ENCODE measurements at regions not wholly inside any gene's neighbourhood (a gene's known extent, or its start where the extent isn't known, plus 50 kb on each side); places are given as distances from the start of the nearest gene placed in this dataset.
"Not testable (repeated sequence)": the region's sequence is repeated elsewhere in the genome, so short reads cannot be mapped to it uniquely, and the experiment has no call there.

DNA sequence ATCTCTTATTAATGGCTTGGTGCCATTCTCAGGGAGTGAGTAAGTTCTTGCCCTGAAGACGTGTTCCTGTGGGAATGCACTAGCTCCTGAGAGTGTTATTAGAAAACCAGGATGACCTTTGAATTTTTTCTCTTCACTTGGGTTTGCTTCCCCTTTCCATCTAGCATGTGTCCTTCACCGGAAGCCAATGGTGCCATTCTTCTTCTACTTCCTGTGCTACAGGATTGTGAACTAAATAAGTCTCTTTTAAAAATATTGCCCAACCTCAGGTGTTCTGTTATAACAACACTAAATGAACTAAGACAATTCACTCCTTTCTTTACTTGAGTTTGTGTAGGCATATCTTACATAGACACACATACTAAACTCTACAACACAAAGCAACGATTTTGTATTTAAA, 447.0 kb downstream of the SOX11 start:
- no peak for DNase-seq (ENCODE audit: low spot score)

DNA sequence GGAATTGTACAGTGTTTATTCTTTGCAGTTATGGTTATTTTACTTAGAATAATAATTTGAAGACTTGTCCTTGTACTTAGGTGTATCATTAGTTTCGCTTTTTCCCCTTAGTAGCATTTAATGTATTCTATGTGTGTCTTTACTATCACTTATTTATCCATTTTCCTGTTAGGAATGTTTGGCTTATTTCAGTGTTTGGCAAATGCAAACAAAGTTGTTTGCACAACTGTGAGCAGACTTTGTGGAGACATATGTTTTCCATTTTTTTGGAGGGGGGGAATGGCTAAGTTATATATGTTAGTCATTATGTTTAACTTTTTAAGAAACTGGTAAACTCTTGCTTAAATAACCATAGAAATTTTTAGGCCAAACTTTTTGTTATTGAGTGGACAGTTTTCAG, 447.7 kb downstream of the SOX11 start:
- DNase-seq (ENCODE audit: low spot score), result no peak

DNA sequence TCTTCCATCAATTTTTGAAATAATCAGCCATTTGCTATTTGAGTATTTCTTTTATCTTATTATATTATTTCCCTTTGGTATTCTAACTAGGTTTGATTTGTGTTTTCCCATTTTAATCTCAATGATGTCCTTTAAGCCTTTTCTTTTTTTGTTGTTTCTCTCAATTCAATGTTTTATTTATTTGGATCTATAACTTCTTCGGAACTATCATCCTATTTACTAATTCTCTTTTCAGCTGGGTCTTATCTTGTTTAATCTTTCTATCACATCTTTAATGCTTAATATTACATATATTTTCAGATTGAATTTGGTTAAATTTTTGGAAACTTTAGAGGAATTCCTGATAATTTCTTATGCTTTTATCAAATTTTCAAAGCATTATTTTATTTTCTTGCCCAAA, 448.3 kb downstream of the SOX11 start:
- DNase-seq (ENCODE audit: low spot score), result no peak

DNA sequence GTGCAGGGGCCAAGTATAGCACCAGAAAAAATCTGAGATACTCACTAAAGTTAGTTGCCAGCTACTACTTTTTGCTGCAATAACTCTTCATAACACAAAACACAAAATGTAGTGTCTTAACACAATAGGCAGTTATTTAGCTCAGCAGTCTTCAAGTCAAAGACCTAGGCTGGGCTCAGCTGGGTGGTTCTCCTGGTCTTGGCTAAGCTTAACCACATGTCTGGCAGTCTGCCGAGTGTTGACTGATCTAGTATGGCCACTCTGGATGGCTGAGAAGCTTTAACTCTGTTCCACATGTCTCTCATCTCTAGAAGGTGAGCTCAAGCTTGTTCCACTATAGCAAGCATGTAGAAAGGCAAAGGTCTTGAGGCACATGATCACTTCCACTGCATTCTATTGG, 451.6 kb downstream of the SOX11 start:
- no peak for DNase-seq (ENCODE audit: low spot score)

DNA sequence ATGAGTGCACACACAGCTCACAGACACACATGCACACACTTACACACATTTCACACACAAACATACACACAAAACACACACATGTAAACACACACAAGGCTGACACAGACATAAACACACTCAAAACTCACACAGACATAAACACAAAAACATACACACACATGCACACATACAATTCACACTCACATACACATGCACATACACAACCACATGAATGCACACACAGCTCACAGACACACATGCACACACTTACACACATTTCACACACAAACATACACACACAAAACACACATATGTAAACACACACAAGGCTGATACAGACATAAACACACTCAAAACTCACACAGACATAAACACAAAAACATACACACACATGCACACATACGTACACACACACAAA, 455.0 kb downstream of the SOX11 start:
- DNase-seq (ENCODE audit: low spot score), result not testable (repeated sequence)

DNA sequence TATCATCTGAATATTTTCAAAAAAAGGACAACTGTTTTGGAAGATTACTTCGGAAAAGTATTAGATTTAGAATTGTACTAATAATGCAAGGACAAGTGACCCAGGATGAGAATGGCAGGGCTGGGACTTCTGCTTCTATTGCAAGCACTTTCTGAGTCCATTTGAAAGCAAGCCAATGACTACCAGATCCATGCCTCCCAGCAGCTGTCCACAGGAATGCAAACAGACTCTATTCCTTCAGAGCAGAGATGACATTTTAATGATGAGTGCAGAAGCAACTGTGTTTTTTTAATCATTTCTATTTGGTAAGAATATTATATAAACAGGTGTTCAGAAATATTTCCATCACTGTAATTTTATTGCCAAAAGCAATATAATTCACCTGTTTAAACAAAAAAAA, 456.7 kb downstream of the SOX11 start:
- DNase-seq (ENCODE audit: low spot score), result no peak

DNA sequence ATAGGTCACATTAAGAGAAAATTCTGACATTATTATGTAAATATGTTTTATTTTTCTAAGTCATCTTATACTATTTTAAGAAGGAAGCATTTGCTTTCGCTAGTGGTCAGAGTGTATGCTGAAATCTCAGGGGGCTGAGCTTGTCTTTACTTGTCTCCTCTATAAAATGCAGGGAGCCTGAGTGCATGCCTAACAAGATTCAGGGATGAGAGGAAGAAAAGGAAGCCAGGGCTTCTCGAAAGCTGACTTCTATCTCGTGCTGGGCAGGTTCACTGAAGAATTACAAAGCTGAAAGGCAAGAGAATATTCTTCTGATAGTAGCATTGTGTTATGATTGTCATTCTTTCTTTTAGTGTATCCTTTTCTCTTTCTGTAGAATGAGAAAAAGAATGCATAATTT, 467.4 kb downstream of the SOX11 start:
- no peak for DNase-seq (ENCODE audit: low spot score)

DNA sequence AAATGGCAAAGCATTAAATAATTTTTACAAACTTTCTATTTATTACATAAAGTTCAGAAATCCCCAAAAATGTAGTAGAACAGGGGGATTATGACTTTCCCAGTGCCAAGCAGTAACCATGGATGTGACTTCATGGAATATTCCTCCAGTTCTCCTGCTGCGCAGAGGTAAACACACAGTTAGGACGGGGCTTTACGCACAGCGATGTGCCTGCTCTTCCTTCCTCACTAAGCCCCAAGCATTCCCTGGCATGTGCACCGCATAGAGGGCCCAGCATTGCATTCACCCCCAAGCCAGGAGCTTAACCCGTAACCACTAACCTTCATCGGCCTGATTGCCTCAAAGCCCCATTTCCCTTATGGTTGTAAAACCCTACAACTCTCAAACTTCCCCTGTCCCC, 471.7 kb downstream of the SOX11 start:
- DNase-seq (ENCODE audit: low spot score), result no peak

DNA sequence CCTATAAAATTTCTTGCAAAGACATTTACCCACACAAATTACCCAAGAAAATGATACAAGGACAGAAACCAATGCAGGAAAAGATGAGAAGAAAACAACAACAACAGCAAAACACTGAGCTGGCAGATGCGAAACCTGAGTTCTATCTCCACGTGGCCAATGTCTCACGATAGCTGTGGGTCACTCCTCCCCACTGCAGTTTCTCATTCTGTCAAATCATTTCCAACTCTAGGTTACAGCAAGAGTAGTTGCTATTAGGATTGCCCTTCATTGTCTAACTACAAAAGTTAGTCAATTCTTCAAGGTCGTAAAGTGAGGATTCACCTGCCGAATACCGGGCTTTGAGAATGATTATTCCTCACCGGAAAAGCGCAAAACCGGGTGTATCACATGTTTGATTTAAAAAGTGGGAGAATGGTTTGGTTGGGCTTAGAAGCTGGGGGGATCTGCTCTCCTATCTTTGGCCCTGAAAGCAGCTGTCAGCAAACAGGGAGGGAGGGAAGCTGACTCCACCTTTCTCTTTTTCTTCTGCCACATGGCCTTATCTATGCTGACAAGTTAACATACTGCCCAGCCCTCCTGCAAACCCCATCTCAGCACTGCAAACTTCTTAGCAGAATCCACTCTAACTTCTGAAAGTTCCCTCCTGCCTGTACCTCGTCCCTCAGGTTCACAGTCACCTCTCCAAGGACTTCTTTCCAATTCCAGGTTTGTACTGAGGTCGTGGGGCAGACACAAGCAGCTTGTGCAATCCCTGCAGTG, 473.0 kb downstream of the SOX11 start:
- peak; percentile 19 for DNase-seq (ENCODE audit: low spot score)

DNA sequence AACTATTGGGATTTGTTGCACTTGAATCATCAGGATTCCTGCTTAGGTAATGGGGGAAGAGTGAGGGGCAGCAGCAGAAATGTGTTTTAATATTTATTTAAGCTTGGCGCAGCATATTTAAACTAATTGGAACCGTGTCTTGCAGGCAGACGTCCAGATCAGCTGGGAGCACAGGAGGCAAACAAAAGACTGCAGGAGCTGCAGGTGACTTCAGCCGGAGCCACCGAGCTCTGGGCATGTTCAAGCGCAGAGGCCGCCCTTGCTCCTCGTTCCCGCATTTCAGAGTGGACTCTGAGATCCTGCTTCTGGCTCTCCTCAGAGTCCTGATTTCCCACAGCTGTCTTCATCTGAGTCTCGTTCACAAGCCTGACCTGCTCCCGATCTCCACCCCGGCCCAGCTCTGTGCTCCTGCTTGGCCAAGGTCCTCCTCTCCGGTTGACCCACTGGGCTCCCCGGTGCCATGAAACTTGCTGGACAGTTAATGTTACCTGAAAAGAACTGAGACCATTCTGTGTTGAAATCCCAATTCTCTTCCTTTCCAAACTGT, 475.5 kb downstream of the SOX11 start:
- DNase-seq (ENCODE audit: low spot score), result no peak

DNA sequence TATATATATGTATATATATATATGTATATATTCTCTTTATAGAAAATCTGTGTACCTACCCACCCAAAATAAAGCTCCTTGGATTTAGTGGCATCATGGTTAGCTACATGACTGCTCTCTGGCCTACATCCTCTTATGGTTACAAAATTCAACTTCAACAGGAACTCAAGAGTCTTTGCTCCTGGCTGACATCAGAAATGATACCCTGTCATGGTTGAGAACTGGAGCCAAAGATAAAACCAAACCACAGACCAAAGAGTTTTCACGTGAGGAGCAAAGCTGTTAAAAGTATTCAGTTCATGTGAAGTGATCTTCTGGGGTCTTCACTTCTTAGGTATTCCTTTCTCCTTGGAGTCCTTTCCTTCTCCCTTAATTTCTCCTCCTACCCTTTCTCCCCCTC, 476.3 kb downstream of the SOX11 start:
- DNase-seq (ENCODE audit: low spot score), result no peak

DNA sequence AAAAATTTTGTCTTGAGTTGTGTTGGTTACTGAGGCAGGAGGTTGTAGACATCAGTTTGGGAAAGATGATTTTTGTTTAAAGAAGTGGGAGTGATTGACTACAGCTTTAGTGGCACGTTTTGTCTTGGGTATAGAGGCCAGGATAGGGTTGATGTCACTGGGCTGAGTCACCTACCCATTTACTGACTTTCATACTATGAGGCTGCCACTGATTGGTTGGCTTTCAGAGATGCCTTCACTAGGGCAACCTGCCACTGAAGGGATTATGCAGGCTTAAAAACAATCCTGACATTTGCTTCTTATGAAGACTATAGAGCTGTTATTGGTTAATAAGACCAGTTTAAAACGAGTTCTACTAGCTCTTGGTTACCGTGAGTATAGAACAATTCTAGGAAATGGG, 479.1 kb downstream of the SOX11 start:
- DNase-seq (ENCODE audit: low spot score), result no peak

DNA sequence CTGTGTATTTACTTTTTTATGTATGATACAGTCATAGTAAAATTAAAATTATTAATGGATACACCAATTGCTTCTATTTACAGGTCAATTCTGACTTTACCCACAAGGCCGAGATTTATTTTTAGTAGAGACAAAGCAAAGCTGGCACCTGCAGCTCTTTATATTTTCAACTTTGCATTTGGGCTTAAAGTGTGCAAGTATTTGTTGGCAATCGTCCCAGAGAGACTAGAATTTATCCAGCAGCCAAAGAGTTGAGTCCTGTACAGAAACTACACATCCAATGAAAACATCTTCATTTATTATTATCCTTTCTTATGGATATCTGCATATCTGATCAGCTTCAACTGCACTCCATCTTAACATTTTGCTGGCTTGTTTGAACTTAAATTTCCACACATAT, 485.6 kb downstream of the SOX11 start:
- no peak for DNase-seq (ENCODE audit: low spot score)

DNA sequence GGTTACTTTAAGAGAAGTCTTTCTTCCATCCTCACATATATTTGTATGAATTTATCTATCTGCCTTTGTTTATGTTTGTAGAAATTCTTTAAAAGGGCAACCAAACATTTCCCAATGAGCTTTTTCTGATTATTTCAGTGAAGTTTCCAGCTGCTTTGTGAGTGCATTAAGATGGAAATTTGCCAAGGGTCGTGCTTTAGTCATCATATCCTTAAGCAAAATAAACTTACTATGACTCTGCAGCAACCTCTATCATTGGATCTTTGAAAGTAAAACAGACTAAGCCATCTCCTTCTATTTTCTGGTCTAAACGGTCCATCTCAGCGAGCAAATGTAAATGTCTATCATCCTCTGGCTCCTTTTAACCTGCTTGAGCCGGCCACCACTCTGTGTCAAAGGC, 489.3 kb downstream of the SOX11 start:
- DNase-seq (ENCODE audit: low spot score), result peak; percentile 12

DNA sequence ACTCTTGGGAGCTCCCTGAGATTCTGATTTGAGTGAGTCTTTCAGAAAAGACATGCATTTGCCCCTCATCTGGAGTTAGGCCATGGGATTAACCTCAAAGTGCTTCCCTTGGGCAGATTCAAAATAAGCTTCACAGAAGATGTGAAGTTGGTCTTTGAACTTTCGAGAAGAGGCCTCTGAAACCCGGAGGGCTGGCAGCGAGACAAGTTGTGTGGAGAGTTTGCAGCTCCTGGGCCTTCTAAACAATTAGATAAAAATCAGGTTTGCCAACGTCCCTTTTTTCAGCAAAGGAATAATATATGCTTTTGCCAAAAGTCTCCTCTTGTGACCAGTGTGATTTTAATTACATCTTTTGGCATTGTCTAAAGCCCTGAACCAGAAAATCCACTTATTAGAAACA, 489.7 kb downstream of the SOX11 start:
- no peak for DNase-seq (ENCODE audit: low spot score)

DNA sequence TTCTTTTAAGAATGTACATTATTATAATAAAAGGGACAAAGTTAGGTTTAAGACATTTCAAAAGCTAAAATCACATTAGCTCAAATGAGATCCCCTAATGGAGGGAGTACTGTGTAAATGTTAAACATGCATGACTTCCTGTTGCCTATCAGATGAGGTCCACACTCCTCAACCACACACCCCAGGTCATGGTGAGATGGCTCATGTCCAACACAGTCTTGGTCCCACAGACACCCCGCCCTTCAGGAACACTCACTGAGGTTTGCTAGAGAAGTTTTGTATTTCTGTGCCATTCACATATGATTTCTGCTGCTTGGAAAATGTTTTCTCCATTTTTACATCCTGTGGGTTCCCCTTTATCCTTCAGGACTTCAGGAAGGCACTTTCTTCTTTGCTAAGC, 491.0 kb downstream of the SOX11 start:
- peak; percentile 46 for DNase-seq (ENCODE audit: low spot score)

DNA sequence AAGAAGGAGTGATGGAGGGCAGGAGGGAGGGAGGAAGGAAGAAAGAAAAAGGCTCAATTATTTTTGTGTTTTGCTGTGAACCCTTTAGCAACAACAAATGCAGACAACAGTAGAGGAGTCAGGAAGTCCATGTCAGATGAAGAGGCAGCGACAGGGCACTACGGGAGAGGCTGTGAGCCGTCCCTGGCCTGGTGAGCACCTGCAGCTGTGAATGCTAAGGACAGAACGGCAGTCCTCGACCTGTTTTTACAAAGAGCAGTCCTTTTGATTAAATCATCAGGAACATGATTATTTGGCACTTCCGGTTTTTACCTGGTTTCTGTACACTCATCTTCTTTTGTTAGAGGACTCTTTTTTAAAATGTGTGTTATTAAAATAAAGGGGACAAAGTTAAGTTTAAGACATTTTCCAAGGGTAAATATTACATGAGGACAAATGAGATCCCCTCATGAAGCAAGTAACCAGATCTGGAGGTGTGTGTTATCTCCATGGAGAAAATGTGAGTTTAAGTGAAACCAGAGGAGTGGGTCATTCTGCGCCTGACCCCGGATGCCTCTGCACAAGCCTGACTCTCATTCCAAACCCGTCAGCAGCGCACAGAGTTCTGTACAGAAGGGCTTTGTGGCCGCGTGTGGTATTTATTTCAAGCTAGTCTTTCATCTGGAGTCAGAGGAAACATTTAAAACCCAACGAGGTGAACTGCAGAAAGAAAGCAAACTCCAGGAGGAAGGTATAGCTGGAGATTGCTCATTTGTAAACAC, 492.5 kb downstream of the SOX11 start:
- DNase-seq (ENCODE audit: low spot score), result no peak

DNA sequence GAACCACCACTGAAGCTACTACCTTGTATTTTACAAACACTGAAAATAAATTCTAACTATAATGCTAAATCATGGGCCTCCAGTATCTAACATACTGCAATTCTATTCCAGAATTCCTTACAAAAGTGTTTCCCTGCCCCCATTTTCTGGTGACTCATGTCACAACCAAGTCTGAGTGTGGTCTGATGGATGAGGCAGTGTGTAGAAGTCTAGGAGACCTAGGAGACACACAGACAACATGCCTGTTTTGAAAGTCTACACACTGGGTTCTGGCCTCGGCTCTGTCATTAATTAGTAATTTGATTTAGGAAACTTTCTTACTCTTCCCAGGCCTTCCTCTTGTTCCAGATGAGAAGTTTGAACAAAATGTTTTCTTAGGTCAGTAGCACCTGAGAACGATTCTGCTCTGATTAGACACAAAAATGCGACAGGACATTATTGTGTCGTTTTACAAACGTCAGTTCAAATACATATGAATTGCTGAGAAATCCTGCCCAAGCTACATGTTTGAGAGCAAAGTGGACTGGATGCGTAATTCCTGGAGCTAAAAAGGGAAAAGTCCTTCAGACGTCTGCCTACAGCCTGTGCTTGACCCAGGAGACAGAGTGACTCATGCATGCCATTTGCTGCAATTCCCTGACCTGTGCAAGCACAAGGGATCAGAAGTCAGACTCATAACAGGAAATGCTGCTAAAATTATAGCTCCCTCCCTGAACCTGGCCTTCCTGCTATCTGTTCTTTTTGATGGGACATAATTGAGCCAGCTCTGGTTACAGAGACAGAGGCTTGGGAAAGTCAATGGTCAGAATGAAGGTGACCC, 494.4 kb downstream of the SOX11 start:
- DNase-seq (ENCODE audit: low spot score), result no peak

DNA sequence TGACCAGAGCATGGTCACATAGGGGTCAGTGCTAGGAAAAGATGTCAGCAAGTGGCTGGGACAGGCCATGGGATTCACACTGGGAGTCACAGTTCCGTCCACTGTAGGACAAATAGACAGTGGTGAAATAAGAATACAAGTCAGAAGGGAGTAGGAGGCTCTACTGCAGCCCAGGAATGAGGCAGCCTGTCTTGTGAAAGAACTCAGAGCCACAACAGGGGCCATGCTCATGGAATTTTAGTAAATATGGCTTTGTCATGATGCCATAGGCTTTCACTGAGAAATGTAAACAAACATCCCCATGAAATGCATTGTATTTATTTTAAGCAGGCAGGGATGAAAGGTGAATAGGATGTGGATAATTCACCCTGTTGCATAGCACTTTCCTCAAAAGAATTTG, 504.3 kb downstream of the SOX11 start:
- no peak for DNase-seq (ENCODE audit: low spot score)

DNA sequence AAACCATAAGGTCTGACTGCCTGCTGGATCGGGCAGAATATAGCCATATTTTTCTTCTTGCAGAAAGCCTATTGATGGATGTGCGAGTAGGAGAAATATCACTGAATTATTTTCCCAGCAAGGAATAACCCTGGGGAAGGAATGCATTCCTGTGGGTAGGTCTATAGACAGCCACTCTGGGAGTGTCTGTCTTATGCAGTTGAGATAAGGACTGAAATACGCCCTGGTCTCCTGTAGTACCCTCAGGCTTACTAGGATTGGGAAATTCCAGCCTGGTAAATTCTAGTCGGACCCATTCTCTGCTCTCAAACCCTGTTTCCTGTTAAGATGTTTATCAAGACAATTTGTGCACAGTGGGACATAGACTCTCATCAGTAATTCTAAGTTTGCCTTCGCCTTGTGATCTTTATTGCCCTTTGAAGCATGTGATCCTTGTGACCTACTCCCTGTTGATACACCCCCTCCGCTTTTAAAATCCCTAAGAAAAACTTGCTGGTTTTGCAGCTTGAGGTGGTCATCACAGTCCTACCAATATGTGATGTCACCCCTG, 506.3 kb downstream of the SOX11 start:
- DNase-seq (ENCODE audit: low spot score), result not testable (repeated sequence)

DNA sequence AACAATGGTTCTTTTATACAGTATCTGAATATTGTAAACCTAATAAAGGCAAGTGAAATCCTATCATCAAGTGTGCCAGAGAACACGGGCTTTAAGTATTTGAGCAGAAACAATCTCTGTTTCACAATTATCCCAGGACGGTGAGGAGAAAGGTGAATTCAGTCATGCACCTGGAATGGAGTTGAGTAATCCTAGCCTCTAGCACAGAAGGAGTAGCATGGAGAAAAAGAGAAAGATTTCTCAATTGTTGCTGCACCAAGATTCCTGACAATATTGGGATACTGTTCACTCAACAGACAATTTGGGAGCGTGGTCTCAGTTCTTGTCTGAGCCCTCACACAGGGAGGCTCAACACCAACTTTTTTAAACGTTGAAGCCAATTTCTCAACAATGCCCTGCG, 510.6 kb downstream of the SOX11 start:
- no peak for DNase-seq (ENCODE audit: low spot score)

DNA sequence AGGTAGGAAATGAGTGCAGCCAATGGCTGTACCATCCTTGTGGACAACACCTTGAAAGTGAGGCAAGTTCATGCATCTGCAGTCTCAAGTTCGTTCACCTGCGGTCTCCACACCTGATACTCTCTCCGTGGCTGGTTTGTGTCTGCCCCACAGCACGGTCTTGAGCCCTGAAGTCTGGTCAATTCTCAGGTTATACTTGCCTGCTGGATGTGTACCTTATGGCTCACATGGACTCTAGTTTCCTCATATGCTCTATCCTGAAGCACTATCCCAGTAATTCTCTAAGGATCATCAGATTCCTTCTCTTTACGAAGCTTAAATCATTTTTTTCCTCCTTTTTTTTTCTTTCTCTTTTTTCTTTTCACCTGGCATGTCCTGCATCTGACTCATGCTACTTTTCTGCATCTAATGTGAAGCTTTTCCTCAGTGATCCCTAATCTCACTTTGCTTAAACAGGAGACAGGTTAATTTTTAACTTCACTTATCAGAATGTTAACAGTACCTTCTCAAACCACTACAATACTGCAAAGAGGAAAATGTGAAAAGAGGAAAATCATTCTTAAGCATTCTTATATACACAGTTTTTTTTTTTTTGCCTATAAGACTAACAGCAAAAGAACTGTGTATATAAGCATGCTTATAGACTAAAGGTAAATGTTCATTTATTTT, 511.2 kb downstream of the SOX11 start:
- DNase-seq (ENCODE audit: low spot score), result no peak

Measured in hematopoietic multipotent progenitor cell treated with erythropoietin and hydrocortisone succinate and interleukin-3 and kit ligand, for 15 days (in vitro differentiated cells).